CD14-positive monocyte (primary cell): ENCODE measurements at regions not wholly inside any gene's neighbourhood (a gene's known extent, or its start where the extent isn't known, plus 50 kb on each side); places are given as distances from the start of the nearest gene placed in this dataset.

Source experiments
- DNase-seq, 3 donors: peaks; one replicate each; pipeline ENCODE4 v3.0.0-alpha.2; 2011 to 2022
- H2AFZ ChIP-seq: 2 replicates; pipeline ENCODE4 v1.6.0; 2012; ENCODE audit warnings: mild to moderate bottlenecking, low read depth, low read length, inconsistent platforms; ENCODE audit not compliant: insufficient read depth, poor library complexity, severe bottlenecking
- H3K27ac ChIP-seq, 2 donors: 1 replicate in 1 of 2; 2 replicates in 1 of 2; pipeline ENCODE4 v1.5.1; 2012 to 2013; ENCODE audit warnings: low read length in 2 of 2, control low read depth in 1 of 2, inconsistent platforms in 1 of 2, low read depth in 1 of 2, mild to moderate bottlenecking in 1 of 2
- H3K27me3 ChIP-seq, 2 donors: one replicate each; pipeline versions ENCODE4 v1.6.0 to v1.6.1; 2011 to 2013; ENCODE audit warnings: low read length in 2 of 2; ENCODE audit not compliant: control insufficient read depth in 2 of 2, insufficient read depth in 2 of 2
- H3K36me3 ChIP-seq, 2 donors: replicated peaks in 1 of 2; 1 replicate in 1 of 2; 2 replicates in 1 of 2; pipeline versions ENCODE4 v1.5.1 to v1.6.1; 2012 to 2013; ENCODE audit warnings: low read length in 2 of 2, control low read depth in 1 of 2, inconsistent platforms in 1 of 2, mild to moderate bottlenecking in 1 of 2; ENCODE audit not compliant: insufficient read depth in 2 of 2, control insufficient read depth in 1 of 2
- H3K4me1 ChIP-seq, 2 donors: 1 replicate in 1 of 2; 2 replicates in 1 of 2; pipeline versions ENCODE4 v1.5.1 to v1.6.1; 2012 to 2013; ENCODE audit warnings: low read length in 2 of 2, control low read depth in 1 of 2, inconsistent platforms in 1 of 2, mild to moderate bottlenecking in 1 of 2, moderate library complexity in 1 of 2; ENCODE audit not compliant: insufficient read depth in 2 of 2, control insufficient read depth in 1 of 2
- H3K4me2 ChIP-seq: replicated peaks from 2 replicates; pipeline ENCODE3; 2012; ENCODE audit warnings: low read length, moderate library complexity, mild to moderate bottlenecking; ENCODE audit not compliant: poor library complexity, severe bottlenecking; ENCODE audit errors: extremely low read depth
- H3K4me3 ChIP-seq, 3 experiments: fragments of 200-600 bp in 1 of 3; sonication (generic) in 1 of 3; replicated peaks in 1 of 3; 1 replicate in 2 of 3; 2 replicates in 1 of 3; pipeline ENCODE4 v1.5.1; 2011 to 2013; ENCODE audit warnings: low read length in 3 of 3, mild to moderate bottlenecking in 3 of 3, control low read depth in 2 of 3, low read depth in 2 of 3, inconsistent platforms in 1 of 3, moderate library complexity in 1 of 3
- H3K79me2 ChIP-seq: 2 replicates; pipeline ENCODE4 v1.6.0; 2012; ENCODE audit warnings: mild to moderate bottlenecking, control low read depth, inconsistent platforms, low read length, moderate library complexity; ENCODE audit not compliant: insufficient read depth
- H3K9ac ChIP-seq: 2 replicates; pipeline ENCODE4 v1.6.0; 2017; ENCODE audit warnings: low read length, mild to moderate bottlenecking; ENCODE audit not compliant: insufficient read depth, poor library complexity, severe bottlenecking
- H3K9me3 ChIP-seq, 2 donors: replicated peaks in 1 of 2; 1 replicate in 1 of 2; 2 replicates in 1 of 2; pipeline versions ENCODE4 v1.5.1 to v1.6.1; 2012 to 2013; ENCODE audit warnings: low read length in 2 of 2, control low read depth in 1 of 2; ENCODE audit not compliant: control insufficient read depth in 1 of 2, insufficient read depth in 1 of 2
- H4K20me1 ChIP-seq: 2 replicates; pipeline ENCODE4 v1.6.0; 2012; ENCODE audit warnings: mild to moderate bottlenecking, low read length, control low read depth, moderate library complexity; ENCODE audit not compliant: insufficient read depth
- H3K27ac Mint-ChIP-seq, 7 donors: one replicate each; pipeline ENCODE4 v1.8.0; 2020; ENCODE audit warnings: mild to moderate bottlenecking in 7 of 7, mixed read lengths in 7 of 7, moderate library complexity in 6 of 7, inconsistent platforms in 2 of 7
- H3K27me3 Mint-ChIP-seq, 3 donors: one replicate each; pipeline ENCODE4 v1.8.0; 2021 to 2022; ENCODE audit warnings: low read depth in 3 of 3, mild to moderate bottlenecking in 3 of 3, mixed read lengths in 3 of 3, moderate library complexity in 3 of 3, inconsistent platforms in 1 of 3
- H3K36me3 Mint-ChIP-seq, 2 donors: one replicate each; pipeline ENCODE4 v1.8.0; 2020; ENCODE audit warnings: mixed read lengths in 2 of 2, inconsistent platforms in 1 of 2, mild to moderate bottlenecking in 1 of 2
- H3K4me1 Mint-ChIP-seq: one replicate; pipeline ENCODE4 v1.8.0; 2020; ENCODE audit warnings: mild to moderate bottlenecking, mixed read lengths
- H3K4me3 Mint-ChIP-seq, 2 donors: one replicate each; pipeline ENCODE4 v1.8.0; 2020; ENCODE audit warnings: mild to moderate bottlenecking in 2 of 2, mixed read lengths in 2 of 2, moderate library complexity in 1 of 2
- H3K9me3 Mint-ChIP-seq, 7 donors: one replicate each; pipeline ENCODE4 v1.8.0; 2020 to 2022; ENCODE audit warnings: mixed read lengths in 7 of 7, mild to moderate bottlenecking in 6 of 7, moderate library complexity in 6 of 7, inconsistent platforms in 2 of 7
- CTCF ChIP-seq: fragments of 200-600 bp; IDR thresholded peaks from one replicate; pipeline ENCODE4 v1.8.0; 2022; ENCODE audit warnings: antibody characterized with exemption, mild to moderate bottlenecking
- WGBS: methylation state at CpG from one replicate; pipeline ENCODE4 v1.1.5; 2013; ENCODE audit warnings: missing lambda C conversion rate; ENCODE audit not compliant: insufficient coverage; 5-methylcytosine and 5-hydroxymethylcytosine counted together
- intact Hi-C, 2 donors: fragments of 100-400 bp; cut with micrococcal nuclease; formaldehyde crosslinking; loops; one replicate each; pipeline versions ENCODE4 v1.15.0 to v1.15.1; 2023

GRCh38 chr6:112717401-112717800 lies 370.3 kb downstream of the RFPL4B start:
- intact Hi-C loops, result no loop called here
- Histone ChIP-seq H2AFZ (no peak overlapping the region), H3K36me3 (no peaks in the 10 kb centered on the region), H3K27me3 (no peaks in the 10 kb centered on the region), H3K4me2 (no peak overlapping the region), H3K4me1 (no peaks in the 10 kb centered on the region), H4K20me1 (no peaks in the 10 kb centered on the region), H3K4me3 (no peak overlapping the region), H3K27ac (no peak overlapping the region), H3K9me3 (peaks cover 0 to 2% of the 10 kb centered on the region in 2 donors), H3K79me2 (no peaks in the 10 kb centered on the region), H3K9ac (no peak overlapping the region)
- TF ChIP-seq CTCF, result no peak
- no peak for DNase-seq
- no peak overlapping the region for H3K27ac Mint-ChIP-seq
- WGBS, result no CpG with 5 or more reads among the region's 3 CpGs
- H3K4me1 Mint-ChIP-seq, result no peaks in the 10 kb centered on the region
- no peak overlapping the region for H3K4me3 Mint-ChIP-seq
- H3K9me3 Mint-ChIP-seq, result peaks cover 0 to 4% (median 2%) of the 10 kb centered on the region in 7 donors
- no peaks in the 10 kb centered on the region for H3K27me3 Mint-ChIP-seq
- no peaks in the 10 kb centered on the region for H3K36me3 Mint-ChIP-seq

- no peak for TF ChIP-seq CTCF
- no peaks in the 10 kb centered on the region for H3K27me3 ChIP-seq
- H4K20me1 ChIP-seq, result no peaks in the 10 kb centered on the region
- DNase-seq, result no peak
- intact Hi-C loops, result no loop called here
- H3K27ac ChIP-seq, result no peak overlapping the region
- peaks cover 0 to 4% (median 2%) of the 10 kb centered on the region in 7 donors for H3K9me3 Mint-ChIP-seq
- no peaks in the 10 kb centered on the region for H3K36me3 Mint-ChIP-seq
- no peaks in the 10 kb centered on the region for H3K36me3 ChIP-seq
- peaks cover 0 to 2% of the 10 kb centered on the region in 2 donors for H3K9me3 ChIP-seq
- H3K27ac Mint-ChIP-seq, result no peak overlapping the region
- no peak overlapping the region for H3K4me2 ChIP-seq
- no peak overlapping the region for H3K4me3 Mint-ChIP-seq
- no peaks in the 10 kb centered on the region for H3K79me2 ChIP-seq
- no CpG with 5 or more reads among the region's 2 CpGs for WGBS
- no peak overlapping the region for H3K4me3 ChIP-seq
- no peak overlapping the region for H3K9ac ChIP-seq
- no peaks in the 10 kb centered on the region for H3K4me1 ChIP-seq
- no peaks in the 10 kb centered on the region for H3K4me1 Mint-ChIP-seq
- H2AFZ ChIP-seq, result no peak overlapping the region
- no peaks in the 10 kb centered on the region for H3K27me3 Mint-ChIP-seq
Observed at GRCh38 chr6:112717856-112718255, 370.7 kb downstream of the RFPL4B start.
